ENCODE measurements at regions not wholly inside any gene's neighbourhood (a gene's known extent, or its start where the extent isn't known, plus 50 kb on each side); places are given as distances from the start of the nearest gene placed in this dataset.

- no CpG with 5 or more reads among the region's 2 CpGs for WGBS (ENCODE audit: extremely low coverage, insufficient coverage, insufficient read length)
- H3K27me3 ChIP-seq (ENCODE audit: insufficient read depth, low read length) = no peaks in the 10 kb centered on the region
- H3K18ac ChIP-seq (ENCODE audit: low read length) = no peak overlapping the region
- H2BK120ac ChIP-seq (ENCODE audit: insufficient read depth, low read length, poor library complexity) = no peak overlapping the region
- no peak overlapping the region for H3K4me2 ChIP-seq (ENCODE audit: low read length)
- H3K27ac ChIP-seq (ENCODE audit: low read depth, low read length) = no peak overlapping the region
- H3K23ac ChIP-seq (ENCODE audit: low read length) = no peak overlapping the region
- H4K8ac ChIP-seq (ENCODE audit: low read depth, low read length) = no peak overlapping the region
- no peak overlapping the region for H3K9ac ChIP-seq (ENCODE audit: low read length)
- H3K79me1 ChIP-seq (ENCODE audit: low read length) = no peaks in the 10 kb centered on the region
- H2AK5ac ChIP-seq (ENCODE audit: low read length) = no peak overlapping the region
- H3K9me3 ChIP-seq (ENCODE audit: insufficient read depth, low read depth, low read length) = no peaks in the 10 kb centered on the region
- no peaks in the 10 kb centered on the region for H3K36me3 ChIP-seq (ENCODE audit: control insufficient read depth in 1 of 2, insufficient read depth in 2 of 2, low read length in 2 of 2)
- no peak overlapping the region for H2BK5ac ChIP-seq (ENCODE audit: low read depth, low read length, poor library complexity)
- H3K14ac ChIP-seq (ENCODE audit: low read length) = no peak overlapping the region
- H2BK12ac ChIP-seq (ENCODE audit: low read length) = no peak overlapping the region
- DNase-seq = no peak
- no peaks in the 10 kb centered on the region for H3K4me1 ChIP-seq (ENCODE audit: control insufficient read depth in 1 of 2, insufficient read depth in 2 of 2, low read length in 2 of 2)
- no peaks in the 10 kb centered on the region for H3K79me2 ChIP-seq (ENCODE audit: control insufficient read depth, insufficient read depth, low read length, poor library complexity)
- no peak overlapping the region for H4K91ac ChIP-seq (ENCODE audit: low read depth, low read length)
- no peak overlapping the region for H3K4ac ChIP-seq (ENCODE audit: low read depth, low read length)
- no peak overlapping the region for H4K12ac ChIP-seq (ENCODE audit: low read depth, low read length)
- H3K4me3 ChIP-seq (ENCODE audit: low read depth, low read length) = no peak overlapping the region
- no peak overlapping the region for H2AFZ ChIP-seq (ENCODE audit: insufficient read depth, low read length, poor library complexity)
Observed at GRCh38 chr6:94597487-94597886, 979.8 kb upstream of the MANEA start.

- Histone ChIP-seq H4K12ac (ENCODE audit: low read depth, low read length) (no peak overlapping the region), H3K4ac (ENCODE audit: low read depth, low read length) (no peak overlapping the region), H2BK120ac (ENCODE audit: insufficient read depth, low read length, poor library complexity) (no peak overlapping the region), H3K4me3 (ENCODE audit: low read depth, low read length) (no peak overlapping the region), H3K27ac (ENCODE audit: low read depth, low read length) (no peak overlapping the region), H2AK5ac (ENCODE audit: low read length) (no peak overlapping the region), H3K4me1 (ENCODE audit: control insufficient read depth in 1 of 2, insufficient read depth in 2 of 2, low read length in 2 of 2) (no peaks in the 10 kb centered on the region), H3K27me3 (ENCODE audit: insufficient read depth, low read length) (no peaks in the 10 kb centered on the region), H3K23ac (ENCODE audit: low read length) (no peak overlapping the region), H3K9ac (ENCODE audit: low read length) (no peak overlapping the region), H3K4me2 (ENCODE audit: low read length) (no peak overlapping the region), H4K91ac (ENCODE audit: low read depth, low read length) (no peak overlapping the region), H2AFZ (ENCODE audit: insufficient read depth, low read length, poor library complexity) (no peak overlapping the region), H3K9me3 (ENCODE audit: insufficient read depth, low read depth, low read length) (no peaks in the 10 kb centered on the region), H3K18ac (ENCODE audit: low read length) (no peak overlapping the region), H3K79me1 (ENCODE audit: low read length) (no peaks in the 10 kb centered on the region), H4K8ac (ENCODE audit: low read depth, low read length) (no peak overlapping the region), H3K36me3 (ENCODE audit: control insufficient read depth in 1 of 2, insufficient read depth in 2 of 2, low read length in 2 of 2) (no peaks in the 10 kb centered on the region), H3K14ac (ENCODE audit: low read length) (no peak overlapping the region), H2BK12ac (ENCODE audit: low read length) (no peak overlapping the region), H3K79me2 (ENCODE audit: control insufficient read depth, insufficient read depth, low read length, poor library complexity) (no peaks in the 10 kb centered on the region), H2BK5ac (ENCODE audit: low read depth, low read length, poor library complexity) (no peak overlapping the region)
- WGBS (ENCODE audit: extremely low coverage, insufficient coverage, insufficient read length) = no CpG with 5 or more reads among the region's 6 CpGs
- no peak for DNase-seq
Observed at GRCh38 chr6:94590416-94590815, 986.9 kb upstream of the MANEA start.

GRCh38 chr6:94588301-94588700, 989.0 kb upstream of the MANEA start:
- no peak overlapping the region for H3K4ac ChIP-seq (ENCODE audit: low read depth, low read length)
- no peaks in the 10 kb centered on the region for H3K4me1 ChIP-seq (ENCODE audit: control insufficient read depth in 1 of 2, insufficient read depth in 2 of 2, low read length in 2 of 2)
- H3K79me1 ChIP-seq (ENCODE audit: low read length) = no peaks in the 10 kb centered on the region
- H2BK120ac ChIP-seq (ENCODE audit: insufficient read depth, low read length, poor library complexity) = no peak overlapping the region
- no peak overlapping the region for H3K27ac ChIP-seq (ENCODE audit: low read depth, low read length)
- H4K8ac ChIP-seq (ENCODE audit: low read depth, low read length) = no peak overlapping the region
- no peak overlapping the region for H2AK5ac ChIP-seq (ENCODE audit: low read length)
- H3K9me3 ChIP-seq (ENCODE audit: insufficient read depth, low read depth, low read length) = no peaks in the 10 kb centered on the region
- H3K36me3 ChIP-seq (ENCODE audit: control insufficient read depth in 1 of 2, insufficient read depth in 2 of 2, low read length in 2 of 2) = no peaks in the 10 kb centered on the region
- no peak overlapping the region for H3K14ac ChIP-seq (ENCODE audit: low read length)
- H3K79me2 ChIP-seq (ENCODE audit: control insufficient read depth, insufficient read depth, low read length, poor library complexity) = no peaks in the 10 kb centered on the region
- no peak overlapping the region for H2AFZ ChIP-seq (ENCODE audit: insufficient read depth, low read length, poor library complexity)
- H4K91ac ChIP-seq (ENCODE audit: low read depth, low read length) = no peak overlapping the region
- no peak for DNase-seq
- no peak overlapping the region for H4K12ac ChIP-seq (ENCODE audit: low read depth, low read length)
- H3K23ac ChIP-seq (ENCODE audit: low read length) = no peak overlapping the region
- H2BK5ac ChIP-seq (ENCODE audit: low read depth, low read length, poor library complexity) = no peak overlapping the region
- no peak overlapping the region for H3K18ac ChIP-seq (ENCODE audit: low read length)
- no peak overlapping the region for H2BK12ac ChIP-seq (ENCODE audit: low read length)
- no peak overlapping the region for H3K4me3 ChIP-seq (ENCODE audit: low read depth, low read length)
- H3K4me2 ChIP-seq (ENCODE audit: low read length) = no peak overlapping the region
- WGBS (ENCODE audit: extremely low coverage, insufficient coverage, insufficient read length) = no CpG with 5 or more reads among the region's 3 CpGs
- H3K9ac ChIP-seq (ENCODE audit: low read length) = no peak overlapping the region
- no peaks in the 10 kb centered on the region for H3K27me3 ChIP-seq (ENCODE audit: insufficient read depth, low read length)

GRCh38 chr6:94584211-94584610, 993.1 kb upstream of the MANEA start:
- H3K36me3 ChIP-seq (ENCODE audit: control insufficient read depth in 1 of 2, insufficient read depth in 2 of 2, low read length in 2 of 2) = no peaks in the 10 kb centered on the region
- no peaks in the 10 kb centered on the region for H3K79me1 ChIP-seq (ENCODE audit: low read length)
- H2BK120ac ChIP-seq (ENCODE audit: insufficient read depth, low read length, poor library complexity) = no peak overlapping the region
- no peaks in the 10 kb centered on the region for H3K79me2 ChIP-seq (ENCODE audit: control insufficient read depth, insufficient read depth, low read length, poor library complexity)
- H4K91ac ChIP-seq (ENCODE audit: low read depth, low read length) = no peak overlapping the region
- no peaks in the 10 kb centered on the region for H3K4me1 ChIP-seq (ENCODE audit: control insufficient read depth in 1 of 2, insufficient read depth in 2 of 2, low read length in 2 of 2)
- H4K12ac ChIP-seq (ENCODE audit: low read depth, low read length) = no peak overlapping the region
- H3K27ac ChIP-seq (ENCODE audit: low read depth, low read length) = no peak overlapping the region
- H2BK5ac ChIP-seq (ENCODE audit: low read depth, low read length, poor library complexity) = no peak overlapping the region
- H3K27me3 ChIP-seq (ENCODE audit: insufficient read depth, low read length) = no peaks in the 10 kb centered on the region
- no peak overlapping the region for H3K23ac ChIP-seq (ENCODE audit: low read length)
- H2AK5ac ChIP-seq (ENCODE audit: low read length) = no peak overlapping the region
- no peak overlapping the region for H4K8ac ChIP-seq (ENCODE audit: low read depth, low read length)
- no CpG with 5 or more reads among the region's 2 CpGs for WGBS (ENCODE audit: extremely low coverage, insufficient coverage, insufficient read length)
- H3K4ac ChIP-seq (ENCODE audit: low read depth, low read length) = no peak overlapping the region
- H3K9ac ChIP-seq (ENCODE audit: low read length) = no peak overlapping the region
- no peak overlapping the region for H3K4me3 ChIP-seq (ENCODE audit: low read depth, low read length)
- no peak for DNase-seq
- H3K14ac ChIP-seq (ENCODE audit: low read length) = no peak overlapping the region
- H2AFZ ChIP-seq (ENCODE audit: insufficient read depth, low read length, poor library complexity) = no peak overlapping the region
- H3K4me2 ChIP-seq (ENCODE audit: low read length) = no peak overlapping the region
- H3K18ac ChIP-seq (ENCODE audit: low read length) = no peak overlapping the region
- no peak overlapping the region for H2BK12ac ChIP-seq (ENCODE audit: low read length)
- H3K9me3 ChIP-seq (ENCODE audit: insufficient read depth, low read depth, low read length) = no peaks in the 10 kb centered on the region

Data from trophoblast cell (in vitro differentiated cells and primary cell).